Fibroblast of lung (primary cell): ENCODE measurements at regions not wholly inside any gene's neighbourhood (a gene's known extent, or its start where the extent isn't known, plus 50 kb on each side); places are given as distances from the start of the nearest gene placed in this dataset.
A peak's percentile ranks its signal among the peaks of the same experiment; 100 is the strongest.

Experiments
- DNase-seq, 2 donors: peaks; one replicate each; pipeline versions ENCODE4 v3.0.0 to v3.0.0-alpha.2; 2010; ENCODE audit warnings: low read depth in 2 of 2
- H2AFZ ChIP-seq: 2 replicates; pipeline ENCODE4 v1.5.1; 2012; ENCODE audit warnings: low read length, control low read depth, inconsistent platforms
- H3K27ac ChIP-seq: 2 replicates; pipeline ENCODE4 v1.5.1; 2011; ENCODE audit warnings: low read length, control low read depth; ENCODE audit not compliant: insufficient read depth
- H3K27me3 ChIP-seq: 2 replicates; pipeline ENCODE4 v1.5.1; 2011; ENCODE audit warnings: mild to moderate bottlenecking, low read length; ENCODE audit not compliant: control insufficient read depth, insufficient read depth
- H3K36me3 ChIP-seq: 2 replicates; pipeline ENCODE4 v1.5.1; 2011; ENCODE audit warnings: low read length; ENCODE audit not compliant: control insufficient read depth, insufficient read depth
- H3K4me1 ChIP-seq: 2 replicates; pipeline ENCODE4 v1.5.1; 2011; ENCODE audit warnings: low read length; ENCODE audit not compliant: control insufficient read depth, insufficient read depth; ENCODE audit errors: extremely low read depth
- H3K4me2 ChIP-seq: 2 replicates; pipeline ENCODE4 v1.5.1; 2011; ENCODE audit warnings: low read length, control low read depth; ENCODE audit not compliant: insufficient read depth; ENCODE audit errors: extremely low read depth
- H3K4me3 ChIP-seq, 4 experiments: fragments of 200-600 bp in 1 of 4; sonication (generic) in 1 of 4; replicated peaks in 1 of 4; 2 replicates each; pipeline ENCODE4 v1.5.1; 2011 to 2016; ENCODE audit warnings: low read length in 4 of 4, low read depth in 3 of 4, mild to moderate bottlenecking in 3 of 4, control low read depth in 2 of 4, inconsistent platforms in 1 of 4, mixed read lengths in 1 of 4; ENCODE audit not compliant: insufficient read depth in 1 of 4; ENCODE audit errors: control extremely low read depth in 1 of 4
- H3K79me2 ChIP-seq: 2 replicates; pipeline ENCODE4 v1.5.1; 2012; ENCODE audit warnings: mild to moderate bottlenecking, low read length, inconsistent platforms; ENCODE audit not compliant: control insufficient read depth, insufficient read depth
- H3K9ac ChIP-seq: 2 replicates; pipeline ENCODE4 v1.5.1; 2011; ENCODE audit warnings: mild to moderate bottlenecking, low read length, control low read depth; ENCODE audit not compliant: insufficient read depth
- H3K9me3 ChIP-seq: 2 replicates; pipeline ENCODE4 v1.5.1; 2012; ENCODE audit warnings: low read depth, low read length; ENCODE audit not compliant: control insufficient read depth, insufficient read depth
- H4K20me1 ChIP-seq: 2 replicates; pipeline ENCODE4 v1.5.1; 2011; ENCODE audit warnings: low read length; ENCODE audit not compliant: control insufficient read depth, insufficient read depth; ENCODE audit errors: extremely low read depth
- CTCF ChIP-seq, 2 donors: IDR thresholded peaks in 1 of 2; conservative IDR thresholded peaks in 1 of 2; 1 replicate in 1 of 2; 2 replicates in 1 of 2; pipeline ENCODE4 v1.5.1; 2011 to 2012; ENCODE audit warnings: low read length in 2 of 2, control low read depth in 1 of 2, inconsistent platforms in 1 of 2, low read depth in 1 of 2, mild to moderate bottlenecking in 1 of 2
- EZH2 ChIP-seq: IDR thresholded peaks from 2 replicates; pipeline ENCODE4 v1.5.1; 2012; ENCODE audit warnings: low read length, control low read depth, mild to moderate bottlenecking; ENCODE audit errors: missing control alignments

DNA sequence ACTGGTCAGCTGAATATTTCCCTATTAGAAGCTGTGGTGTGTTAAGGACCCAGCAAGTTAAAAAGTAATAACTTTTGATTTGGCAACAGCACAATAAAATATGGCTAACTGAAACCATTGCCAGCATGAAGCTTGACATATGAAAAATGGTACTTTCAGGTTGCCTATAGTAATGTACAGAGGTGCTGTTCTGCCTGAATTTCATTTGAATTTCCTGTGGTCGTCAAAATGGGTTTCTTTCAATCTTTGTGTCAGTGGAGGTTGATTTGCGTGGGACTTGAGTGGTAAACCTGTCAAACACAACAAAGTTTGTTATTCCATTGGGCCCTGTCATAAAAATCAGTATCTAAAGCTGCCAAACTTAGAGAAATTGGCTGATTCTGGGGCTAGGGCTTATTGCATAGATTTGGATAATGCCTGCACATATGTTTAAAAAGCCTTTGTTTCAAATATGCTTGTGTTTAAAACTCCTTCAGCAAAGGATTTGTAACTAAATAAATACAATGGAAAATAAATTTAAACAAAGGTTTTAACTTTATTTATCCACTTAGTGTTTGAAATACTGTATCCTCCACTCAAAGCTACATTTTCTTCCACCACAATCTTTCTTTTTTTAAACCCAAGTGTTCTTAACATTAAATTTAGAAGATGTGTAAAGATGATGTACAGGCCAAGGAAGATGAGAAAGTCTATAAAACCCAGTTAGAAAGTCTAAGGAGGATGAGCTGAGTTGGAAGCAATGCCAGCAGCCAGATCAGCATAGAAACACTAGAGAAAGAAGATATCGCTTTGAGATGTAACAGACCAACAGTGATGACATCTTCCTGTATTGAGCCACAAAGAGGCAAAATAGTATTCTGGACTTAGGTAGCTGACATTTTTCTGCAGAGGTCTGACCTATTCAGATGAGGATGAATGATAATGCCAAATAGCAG lies 134.8 kb upstream of the GIMD1 start:
- TF ChIP-seq CTCF (conservative IDR thresholded peaks at IDR 0.05 in 1 of 2, IDR thresholded peaks at IDR 0.05 in 1 of 2; ENCODE audit: low read depth in 1 of 2, low read length in 2 of 2), result no peak
- no peak for TF ChIP-seq EZH2

GRCh38 chr4:106502106-106502699 lies 133.6 kb upstream of the GIMD1 start:
- Histone ChIP-seq H3K4me1 (no peaks in the 10 kb centered on the region), H3K79me2 (no peaks in the 10 kb centered on the region), H3K4me2 (no peak overlapping the region), H3K27ac (no peak overlapping the region), H3K9me3 (no peaks in the 10 kb centered on the region), H3K9ac (no peak overlapping the region), H3K36me3 (no peaks in the 10 kb centered on the region), H2AFZ (no peak overlapping the region), H3K4me3 (no peak overlapping the region), H3K27me3 (no peaks in the 10 kb centered on the region), H4K20me1 (no peaks in the 10 kb centered on the region)
- peak; percentile 54 to 62 for DNase-seq
- TF ChIP-seq CTCF (conservative IDR thresholded peaks at IDR 0.05 in 1 of 2, IDR thresholded peaks at IDR 0.05 in 1 of 2; ENCODE audit: low read depth in 1 of 2, low read length in 2 of 2), result peak; percentile 68 to 83
- TF ChIP-seq EZH2, result no peak

More for the DNA sequence above, 134.8 kb upstream of the GIMD1 start:
- Histone ChIP-seq H3K4me1 (no peaks in the 10 kb centered on the region), H2AFZ (no peak overlapping the region), H3K36me3 (no peaks in the 10 kb centered on the region), H3K79me2 (no peaks in the 10 kb centered on the region), H4K20me1 (no peaks in the 10 kb centered on the region), H3K9ac (no peak overlapping the region), H3K27me3 (no peaks in the 10 kb centered on the region), H3K4me2 (no peak overlapping the region), H3K4me3 (no peak overlapping the region), H3K9me3 (no peaks in the 10 kb centered on the region), H3K27ac (no peak overlapping the region)
- DNase-seq, result no peak

DNA sequence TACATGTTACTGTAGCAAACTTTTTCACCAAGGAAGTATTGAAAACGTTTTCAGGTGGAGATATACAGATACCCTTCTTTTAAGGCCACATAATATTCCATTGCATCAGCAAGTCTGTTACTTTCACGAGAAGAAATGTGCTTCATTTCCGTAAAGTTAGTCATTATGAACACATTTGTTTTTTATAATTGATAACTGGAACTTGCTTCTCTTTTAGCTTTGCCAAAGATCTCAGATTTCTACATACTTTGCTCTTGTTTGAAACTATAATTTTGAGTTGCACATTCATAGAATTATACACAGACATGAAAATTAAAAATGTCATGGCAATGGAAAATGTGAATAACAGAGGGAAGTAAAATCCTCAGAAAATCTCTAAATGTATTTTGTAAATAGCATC lies 128.7 kb upstream of the GIMD1 start:
- no peak overlapping the region for H2AFZ ChIP-seq
- no peak overlapping the region for H3K27ac ChIP-seq
- peak in 1 of 2 donors; percentile 0 for DNase-seq
- no peaks in the 10 kb centered on the region for H3K36me3 ChIP-seq
- no peaks in the 10 kb centered on the region for H4K20me1 ChIP-seq
- H3K79me2 ChIP-seq, result no peaks in the 10 kb centered on the region
- no peaks in the 10 kb centered on the region for H3K27me3 ChIP-seq
- H3K9me3 ChIP-seq, result no peaks in the 10 kb centered on the region
- H3K9ac ChIP-seq, result no peak overlapping the region
- H3K4me2 ChIP-seq, result no peak overlapping the region
- H3K4me3 ChIP-seq, result no peak overlapping the region
- no peaks in the 10 kb centered on the region for H3K4me1 ChIP-seq
- TF ChIP-seq EZH2 (no peak), CTCF (conservative IDR thresholded peaks at IDR 0.05 in 1 of 2, IDR thresholded peaks at IDR 0.05 in 1 of 2; ENCODE audit: low read depth in 1 of 2, low read length in 2 of 2) (no peak)
